SKM-1 (cell line): ENCODE measurements at regions not wholly inside any gene's neighbourhood (a gene's known extent, or its start where the extent isn't known, plus 50 kb on each side); places are given as distances from the start of the nearest gene placed in this dataset.
"Not testable (repeated sequence)": the region's sequence is repeated elsewhere in the genome, so short reads cannot be mapped to it uniquely, and the experiment has no call there.

Source experiments
- DNase-seq: peaks from one replicate; lab custom pipeline; 2025; ENCODE audit not compliant: unreplicated experiment; lab: John Stamatoyannopoulos, UW

DNA sequence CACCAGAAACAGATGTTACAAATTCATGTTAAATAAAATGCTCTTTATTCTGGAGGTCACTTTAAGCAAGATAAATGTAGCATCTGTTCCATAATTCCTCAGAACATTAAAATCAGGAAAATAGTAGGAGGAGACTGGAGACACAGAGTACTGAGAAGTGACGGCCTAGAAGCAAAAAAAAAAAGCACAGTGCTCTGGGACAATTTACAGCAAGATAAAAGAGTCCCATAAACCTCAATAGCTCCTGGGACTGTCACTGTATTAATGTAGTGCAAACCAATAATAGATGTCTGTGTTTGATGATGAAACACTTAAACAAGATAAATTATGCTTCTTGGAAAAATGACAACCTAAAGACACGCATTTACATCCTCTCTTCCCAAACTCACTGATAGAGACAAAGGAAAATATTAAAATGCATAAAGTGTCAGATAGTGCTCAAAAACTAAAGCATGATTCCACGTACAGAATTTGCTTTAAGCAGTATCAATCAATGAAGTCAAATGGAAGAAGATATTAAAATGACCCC, 338.8 kb upstream of the REG3G start:
- DNase-seq, result no peak

DNA sequence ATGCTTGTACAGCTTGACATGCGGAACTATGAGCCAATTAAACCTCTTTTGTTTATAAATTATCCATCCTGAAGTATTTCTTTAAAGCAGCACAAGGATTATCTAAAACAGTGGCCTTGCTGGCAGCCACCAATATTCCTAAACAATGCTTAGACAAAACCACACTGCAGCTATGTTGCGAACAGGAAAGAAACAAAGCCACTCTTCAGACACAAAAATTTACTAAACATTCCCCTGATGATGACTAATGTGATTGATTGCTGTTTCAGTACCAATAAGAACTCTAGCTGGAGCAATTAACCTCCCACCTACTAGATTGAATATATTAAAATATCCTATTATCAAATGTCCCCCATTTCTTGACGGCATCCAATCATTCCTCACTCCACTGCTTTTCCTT, 325.8 kb upstream of the REG3G start:
- DNase-seq, result no peak

DNA sequence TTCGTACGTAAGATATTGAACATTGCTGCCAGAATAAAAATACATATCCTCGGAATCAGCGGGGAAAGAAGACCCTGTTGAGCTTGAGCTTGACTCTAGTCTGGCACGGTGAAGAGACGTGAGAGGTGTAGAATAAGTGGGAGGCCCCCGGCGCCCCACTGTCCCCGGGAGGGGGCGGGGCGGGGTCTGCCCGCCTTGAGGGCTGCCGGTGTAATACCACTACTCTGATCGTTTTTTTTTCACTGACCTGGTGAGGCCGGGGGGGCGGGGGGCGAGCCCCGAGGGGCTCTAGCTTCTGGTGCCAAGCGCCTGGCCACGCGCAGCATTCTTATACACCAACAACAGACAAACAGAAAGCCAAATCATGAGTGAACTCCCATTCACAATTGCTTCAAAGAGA, 324.0 kb upstream of the REG3G start:
- DNase-seq, result no peak

DNA sequence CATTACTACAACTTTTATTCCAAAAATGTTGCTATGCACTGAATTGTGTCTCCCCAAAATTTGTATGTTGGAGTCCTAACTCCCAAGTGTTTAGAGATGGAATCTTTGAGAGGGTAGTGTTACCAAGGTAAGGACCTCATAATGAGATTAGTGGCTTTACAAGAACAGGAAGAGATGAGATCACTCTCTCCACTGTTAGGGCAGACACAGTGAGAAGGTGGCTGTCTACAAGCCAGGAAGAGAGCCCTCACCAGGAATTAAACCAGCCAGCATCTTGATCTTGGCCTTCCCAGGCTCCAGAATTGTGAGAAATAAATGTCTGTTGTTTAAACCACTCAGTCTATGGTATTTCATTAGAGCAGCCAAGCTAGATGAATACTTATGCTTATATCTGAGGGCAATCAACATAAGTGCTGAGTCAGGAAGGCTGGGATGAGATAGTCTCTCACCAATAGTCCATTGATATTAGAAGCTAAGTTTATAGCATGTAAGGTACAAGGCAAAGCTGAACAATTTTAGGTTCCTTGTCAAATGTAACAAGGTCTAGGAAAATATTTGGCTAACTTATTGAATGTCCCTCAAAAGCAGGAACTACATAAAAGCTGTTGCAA, 317.6 kb upstream of the REG3G start:
- DNase-seq, result no peak

DNA sequence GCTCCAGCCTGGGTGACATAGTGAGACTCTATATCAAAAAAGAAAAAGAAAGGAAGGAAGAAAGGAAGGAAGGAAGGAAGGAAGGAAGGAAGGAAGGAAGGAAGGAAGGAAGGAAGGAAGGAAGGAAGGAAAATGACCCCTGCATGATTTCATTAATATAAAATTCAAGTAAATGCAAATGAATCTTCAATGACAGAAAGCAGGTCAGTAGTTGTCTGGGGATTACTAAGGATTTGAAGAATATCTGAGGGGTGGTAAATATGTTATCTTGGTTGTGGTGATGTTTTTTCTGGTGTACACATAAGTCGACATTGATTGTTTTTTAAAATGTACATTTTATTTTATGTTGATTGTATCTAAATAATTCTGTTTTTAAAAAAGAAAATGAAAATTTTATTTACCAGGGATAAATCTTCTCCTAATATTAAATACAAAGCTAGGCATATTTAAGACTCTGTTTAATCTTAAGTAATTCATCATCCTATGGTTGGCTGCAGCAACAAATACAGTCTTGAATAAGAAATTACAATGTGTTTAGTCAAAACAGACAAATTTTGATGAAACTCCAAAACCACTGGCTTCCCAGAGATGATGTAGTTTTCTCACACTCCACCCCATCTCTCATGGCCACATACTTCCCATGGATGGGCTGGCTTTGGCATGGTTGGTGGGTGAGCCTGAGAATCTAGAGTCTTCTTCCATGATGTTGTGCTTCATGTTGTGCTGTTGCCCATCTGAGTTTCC, 314.7 kb upstream of the REG3G start:
- DNase-seq, result no peak

DNA sequence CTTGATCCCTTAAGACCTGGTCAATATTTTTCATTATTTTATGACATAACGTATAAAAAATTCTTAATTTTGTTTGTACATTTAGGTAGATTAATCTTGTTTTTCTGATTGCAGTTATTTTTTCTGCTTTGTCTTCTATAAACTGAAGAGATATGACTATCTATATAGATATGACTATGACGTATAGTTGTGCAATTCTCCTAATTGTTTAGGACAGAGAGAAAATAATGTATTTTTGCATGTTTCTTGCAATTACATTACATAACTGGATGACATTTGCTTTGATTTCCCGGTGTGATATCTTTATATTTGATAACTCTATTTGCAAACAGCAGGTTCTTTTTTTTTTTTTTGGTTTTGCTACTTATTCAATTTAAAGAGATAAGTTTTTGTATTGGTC, 310.2 kb upstream of the REG3G start:
- DNase-seq, result no peak

DNA sequence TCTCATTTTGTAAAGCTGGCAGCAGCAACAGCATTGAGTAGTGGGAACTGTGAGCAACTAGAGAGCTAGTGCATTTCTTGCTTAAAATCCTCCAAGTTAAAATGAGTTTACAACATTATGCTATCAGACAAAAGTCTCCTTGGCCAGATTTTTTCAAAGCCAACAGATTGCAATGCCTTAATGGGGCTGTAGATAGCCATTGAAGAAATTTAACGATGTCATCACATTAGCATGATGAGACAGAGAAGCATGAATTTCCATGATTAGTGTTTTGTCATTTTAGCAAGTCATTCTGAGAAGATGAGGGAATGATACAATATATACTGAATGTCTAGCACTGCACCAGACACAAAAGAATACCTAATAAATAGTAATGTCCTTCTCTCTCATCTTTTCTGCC, 307.5 kb upstream of the REG3G start:
- no peak for DNase-seq

DNA sequence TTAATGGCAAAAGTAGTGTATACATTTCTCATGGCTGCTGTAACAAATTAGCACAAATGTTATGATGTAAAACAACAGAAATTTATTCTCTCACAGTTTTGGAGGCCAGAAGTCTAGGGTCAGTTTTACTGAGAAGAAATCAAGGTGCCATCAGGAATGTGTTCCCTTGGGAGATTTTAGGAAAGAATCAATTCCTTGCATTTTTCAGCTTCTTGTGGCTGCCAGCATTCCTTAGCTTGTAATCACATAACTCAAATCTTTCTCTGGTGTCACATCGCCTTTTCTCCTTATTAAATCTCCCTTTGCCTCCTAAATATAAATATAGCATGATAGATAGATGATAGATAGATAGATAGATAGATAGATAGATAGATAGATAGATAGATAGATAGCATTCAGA, 307.0 kb upstream of the REG3G start:
- DNase-seq, result no peak

DNA sequence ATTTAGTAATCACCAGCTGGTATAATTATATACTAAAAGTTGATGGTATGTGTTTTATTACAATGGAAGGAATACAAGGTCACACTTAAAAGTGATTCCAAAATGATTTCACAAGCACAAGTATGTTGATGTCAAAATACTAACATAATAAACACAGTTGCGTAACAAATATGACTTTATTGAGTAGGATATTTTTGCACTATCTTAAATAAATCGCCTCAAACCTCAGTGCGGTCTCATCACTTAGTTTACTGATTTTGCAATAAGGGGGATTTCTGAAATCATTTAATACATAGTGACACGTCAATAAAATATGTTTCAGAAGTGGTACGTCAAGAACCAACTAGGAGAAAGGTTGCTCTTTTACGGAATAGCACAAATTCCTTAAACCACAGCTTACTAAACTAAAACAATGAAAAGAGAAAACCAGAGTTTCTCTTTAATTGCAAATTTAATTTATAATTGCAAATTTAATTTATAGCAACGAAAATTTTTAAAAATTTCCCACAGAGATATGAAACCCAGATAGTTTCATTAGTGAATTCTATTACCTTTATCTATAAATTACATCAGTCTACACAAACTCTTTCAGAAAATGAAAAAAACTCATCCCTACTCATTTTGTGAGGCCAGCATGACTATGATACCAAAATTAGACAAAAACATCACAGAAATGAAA, 304.0 kb upstream of the REG3G start:
- DNase-seq, result no peak

DNA sequence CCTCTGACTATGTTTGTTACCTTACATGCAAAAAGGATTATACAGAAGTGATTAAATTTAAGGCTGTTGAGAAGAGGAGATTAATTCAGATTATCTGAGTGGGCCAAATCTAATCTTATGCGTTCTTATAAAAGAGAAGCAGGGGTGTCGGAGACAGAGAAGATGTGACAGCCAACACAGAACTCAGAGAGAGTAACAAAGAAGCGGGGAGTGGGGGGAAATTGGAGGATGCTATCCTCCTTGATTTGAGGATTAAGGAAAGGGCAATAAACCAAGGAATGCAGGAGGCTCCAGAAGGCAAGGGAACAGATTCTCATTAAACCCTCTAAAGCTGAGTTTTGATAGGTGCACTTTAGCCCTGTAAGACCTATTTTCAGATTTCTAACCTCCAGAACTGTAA, 291.3 kb upstream of the REG3G start:
- no peak for DNase-seq

DNA sequence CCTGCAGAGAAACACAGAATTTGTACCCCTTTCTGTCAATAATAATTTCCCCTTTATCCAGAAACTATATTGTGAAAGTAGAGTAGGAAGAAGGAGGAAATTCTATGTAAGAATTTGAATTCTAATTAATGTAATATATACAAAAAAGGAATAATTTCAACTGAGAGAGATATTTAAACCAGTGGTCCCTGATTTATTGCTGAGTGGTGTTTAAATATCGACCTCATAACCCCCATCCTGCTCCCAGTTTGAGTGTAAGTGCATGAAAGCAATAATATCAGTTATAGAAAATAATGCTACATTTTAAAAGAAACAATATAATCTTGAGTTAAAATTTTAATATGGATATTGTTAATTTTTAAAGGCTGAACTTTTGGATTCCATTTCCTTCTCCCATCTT, 286.2 kb upstream of the REG3G start:
- no peak for DNase-seq

DNA sequence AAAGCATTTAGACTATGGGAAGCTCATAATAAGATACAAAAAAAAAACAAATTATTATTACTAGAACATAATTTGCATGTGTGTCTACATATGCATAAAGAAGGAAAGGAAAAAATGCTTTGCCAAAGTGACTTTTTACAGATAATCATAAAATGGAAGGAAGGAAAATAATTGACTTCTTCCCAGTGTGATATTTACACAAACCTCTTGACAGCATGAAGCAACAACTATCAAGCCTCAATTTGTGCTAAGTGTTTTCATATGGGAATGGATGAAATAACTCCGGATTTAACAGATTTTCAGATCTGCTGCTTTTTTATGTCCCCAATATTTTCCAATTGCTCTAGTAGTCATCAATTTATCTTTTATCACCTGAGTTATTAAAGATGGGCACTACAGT, 275.9 kb upstream of the REG3G start:
- DNase-seq, result no peak

DNA sequence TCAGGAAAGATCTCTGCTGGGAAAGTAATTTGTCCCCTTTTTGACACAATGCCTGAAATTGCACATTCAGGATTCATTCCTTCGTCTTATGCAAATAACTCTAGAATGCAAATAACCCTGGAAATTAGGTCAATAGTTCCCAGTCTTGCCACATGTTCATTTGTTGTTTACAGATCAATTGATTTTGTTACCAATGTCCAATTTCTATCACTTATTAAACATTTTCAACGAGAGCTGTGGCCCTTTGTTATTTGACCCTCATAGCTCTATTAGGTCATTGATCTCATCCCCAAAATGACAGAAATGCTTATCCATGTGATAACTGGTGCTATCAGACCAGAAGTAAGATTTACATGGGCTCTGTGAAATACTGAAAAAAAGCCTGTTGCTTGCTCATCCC, 275.3 kb upstream of the REG3G start:
- no peak for DNase-seq

DNA sequence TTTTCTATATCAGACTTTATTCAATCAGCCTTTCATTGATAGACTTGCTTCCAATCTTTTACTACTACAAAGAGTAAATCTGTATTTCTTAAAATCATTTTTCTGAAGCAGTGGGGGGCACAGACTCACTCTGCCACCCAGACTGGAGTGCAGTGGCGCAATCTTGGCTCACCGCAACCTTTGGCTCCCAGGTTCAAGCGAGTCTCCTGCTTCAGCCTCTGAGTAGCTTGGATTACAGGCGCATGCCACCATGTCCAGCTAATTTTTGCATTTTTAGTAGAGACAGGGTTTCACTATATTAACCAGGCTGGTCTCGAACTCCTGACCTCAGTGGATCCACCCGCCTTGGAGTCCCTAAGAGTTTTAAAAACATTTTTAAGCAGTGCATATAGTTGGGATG, 270.6 kb upstream of the REG3G start:
- no peak for DNase-seq

DNA sequence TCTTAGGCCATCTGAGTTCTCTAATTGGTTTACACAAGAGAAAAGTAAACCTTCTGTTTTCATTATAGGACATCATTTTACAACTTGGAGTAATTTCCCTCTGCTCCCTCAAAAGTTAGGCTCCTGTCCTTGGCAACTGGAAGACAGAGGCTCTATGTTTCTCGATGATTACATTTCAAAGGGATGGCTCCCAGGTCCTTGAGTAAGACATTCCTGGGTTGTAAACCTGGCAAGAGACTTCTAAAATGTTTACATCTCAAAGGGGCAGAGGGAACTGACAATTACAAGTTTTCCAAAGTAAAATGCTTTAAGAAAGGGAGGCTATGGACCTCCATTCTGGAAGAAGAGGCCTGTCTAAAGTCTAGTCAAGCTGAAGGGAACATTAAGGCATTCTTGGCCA, 268.3 kb upstream of the REG3G start:
- DNase-seq, result no peak

DNA sequence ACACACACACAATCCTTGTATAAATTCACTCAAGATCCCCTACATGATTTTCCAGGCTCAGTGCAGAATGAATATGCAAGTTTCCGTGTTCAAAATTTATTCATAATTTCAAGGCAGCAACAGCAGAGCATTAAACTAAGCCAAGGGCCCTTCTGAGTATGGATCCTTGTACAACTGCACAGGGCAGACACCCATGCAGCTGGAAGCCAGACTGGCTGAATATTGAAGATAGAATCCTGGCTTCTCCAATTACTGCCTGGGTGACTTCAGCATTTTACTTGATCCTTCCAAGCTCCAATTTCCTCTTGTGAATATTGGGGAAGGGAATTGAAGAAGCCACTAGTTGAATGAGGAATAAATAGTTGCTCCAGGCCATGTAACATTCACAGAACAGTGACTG, 267.9 kb upstream of the REG3G start:
- DNase-seq, result no peak

DNA sequence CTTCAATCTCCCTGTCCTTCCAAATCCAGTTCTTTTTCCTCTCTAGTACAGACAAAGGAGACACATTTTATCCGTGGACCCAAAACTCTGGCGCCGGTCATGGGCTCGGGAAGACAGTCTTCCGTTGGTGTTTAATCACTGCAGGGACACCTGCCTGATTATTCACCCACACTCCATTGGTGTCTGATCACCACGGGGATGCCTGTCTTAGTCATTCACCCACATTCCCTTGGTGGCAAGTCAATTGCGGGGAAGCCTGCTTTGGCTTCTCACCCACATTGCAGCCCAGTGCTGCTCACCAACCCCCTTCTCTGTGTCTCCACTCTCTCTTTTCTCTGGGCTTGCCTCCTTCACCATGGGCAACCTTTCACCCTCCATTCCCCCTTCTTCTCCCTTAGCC, 266.7 kb upstream of the REG3G start:
- not testable (repeated sequence) for DNase-seq

DNA sequence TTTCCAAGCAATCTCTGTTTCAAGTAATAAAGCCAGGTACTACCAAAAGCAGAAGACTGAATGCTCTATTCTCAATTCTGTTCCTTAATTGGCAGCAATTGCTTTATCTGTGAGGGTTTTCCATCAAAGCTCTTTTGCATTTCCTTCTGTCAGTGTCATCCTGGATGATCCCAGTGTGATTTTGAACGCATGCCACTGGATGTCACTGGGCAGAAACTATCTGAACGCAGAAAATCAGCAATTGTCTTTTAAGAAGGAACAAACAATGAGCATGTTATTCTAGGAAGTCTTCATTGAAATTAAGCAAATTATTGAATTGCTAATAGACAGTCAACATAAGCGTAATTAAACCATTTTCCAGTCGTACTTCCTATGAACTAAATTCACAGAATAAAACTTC, 259.0 kb upstream of the REG3G start:
- DNase-seq, result no peak

DNA sequence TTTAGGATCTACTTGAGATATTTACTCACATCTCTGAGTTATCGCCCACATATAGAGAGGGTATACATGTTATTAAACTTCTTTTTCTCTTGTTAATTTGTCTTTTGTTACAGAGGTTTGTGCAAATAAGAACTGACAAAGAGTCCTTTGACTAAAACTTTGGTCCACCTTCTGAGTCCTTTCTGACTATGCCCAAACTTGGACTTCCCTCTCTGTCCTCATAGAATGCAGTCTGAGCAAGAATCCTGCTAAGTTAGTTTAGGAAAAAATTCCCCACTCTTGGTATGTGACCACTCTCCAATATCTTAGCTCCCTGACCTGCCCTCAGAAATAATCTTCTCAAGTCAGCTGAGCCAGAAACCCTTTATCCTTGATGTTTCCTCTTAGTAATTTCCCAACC, 257.5 kb upstream of the REG3G start:
- DNase-seq, result no peak

DNA sequence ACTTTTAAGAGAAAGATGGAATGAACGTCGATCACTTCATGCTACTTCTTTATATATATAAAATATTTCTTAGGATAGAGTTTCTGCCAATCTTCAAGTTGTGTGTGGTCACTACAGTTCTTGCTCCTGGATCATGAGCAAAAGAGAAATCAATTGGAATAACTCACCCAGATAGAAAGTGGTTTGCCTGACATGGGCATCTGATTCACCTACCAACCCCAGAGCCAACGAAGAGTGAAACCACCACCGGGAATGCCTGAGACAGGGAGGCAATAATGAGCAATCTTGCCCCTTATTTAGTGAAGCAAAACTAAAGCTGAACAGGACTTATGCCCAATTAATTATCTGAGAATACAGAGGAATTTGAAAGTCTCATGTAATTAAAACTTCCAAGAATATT, 250.2 kb upstream of the REG3G start:
- DNase-seq, result no peak

DNA sequence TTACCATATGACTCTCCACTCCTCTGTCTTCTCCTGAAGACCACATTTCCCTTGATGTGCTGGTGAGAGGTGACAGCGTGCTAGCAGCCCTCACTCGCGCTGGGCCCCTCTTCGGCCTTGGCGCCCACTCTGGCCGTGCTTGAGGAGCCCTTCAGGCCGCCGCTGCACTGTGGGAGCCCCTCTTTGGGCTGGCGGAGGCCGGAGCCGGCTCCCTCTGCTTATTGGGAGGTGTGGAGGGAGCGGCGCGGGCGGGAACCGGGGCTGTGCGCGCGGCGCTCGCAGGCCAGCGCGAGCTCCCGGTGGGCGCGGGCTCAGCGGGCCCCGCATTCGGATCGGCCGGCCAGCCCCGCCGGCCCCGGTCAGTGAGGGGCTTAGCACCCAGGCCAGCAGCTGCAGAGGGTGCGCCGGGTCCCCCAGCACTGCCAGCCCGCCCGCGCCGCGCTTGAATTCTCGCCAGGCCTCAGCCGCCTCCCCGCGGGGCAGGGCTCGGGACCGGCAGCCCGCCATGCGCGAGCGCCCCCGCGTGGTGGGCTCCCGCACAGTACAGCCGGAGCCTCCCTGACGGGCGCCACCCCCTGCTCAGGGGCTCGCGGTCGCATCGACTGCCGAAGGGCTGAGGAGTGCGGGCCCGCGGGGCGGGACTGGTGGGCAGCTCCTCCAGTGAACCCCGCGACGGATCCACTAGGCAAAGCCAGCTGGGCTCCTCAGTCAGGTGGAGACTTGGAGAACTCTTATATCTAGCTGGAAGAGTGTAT, 246.6 kb upstream of the REG3G start:
- DNase-seq, result no peak

DNA sequence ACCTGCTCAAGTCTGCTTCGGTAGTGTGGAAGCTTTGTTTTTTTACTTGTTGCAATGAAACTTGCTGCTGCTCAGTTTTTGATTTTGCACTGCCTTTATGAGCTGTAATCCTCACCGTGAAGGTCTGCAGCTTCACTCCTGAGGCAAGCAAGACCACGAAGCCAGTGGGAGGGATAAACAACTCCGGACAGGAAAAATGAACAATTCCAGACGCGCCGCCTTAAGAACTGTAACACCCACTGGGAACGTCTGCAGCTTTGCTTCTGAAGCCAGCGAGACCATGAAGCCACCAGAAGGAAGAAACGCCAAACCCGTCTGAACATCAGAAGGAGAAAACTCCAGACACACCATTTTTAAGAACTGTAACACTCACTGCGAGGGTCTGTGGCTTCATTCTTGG, 245.7 kb upstream of the REG3G start:
- DNase-seq, result no peak
